Liver (tissue), 3 donors: ENCODE measurements at regions not wholly inside any gene's neighbourhood (a gene's known extent, or its start where the extent isn't known, plus 50 kb on each side); places are given as distances from the start of the nearest gene placed in this dataset.

Source experiments
- ATF3 ChIP-seq: IDR thresholded peaks from 2 replicates; pipeline ENCODE4 v1.6.1; 2016; ENCODE audit warnings: antibody characterized with exemption
- EGR1 ChIP-seq, 2 donors: IDR thresholded peaks; 2 replicates each; pipeline ENCODE4 v1.6.1; 2016 to 2018; ENCODE audit warnings: antibody characterized with exemption in 2 of 2, low read depth in 2 of 2
- GABPA ChIP-seq, 2 donors: IDR thresholded peaks in 1 of 2; conservative IDR thresholded peaks in 1 of 2; 2 replicates each; pipeline ENCODE4 v1.6.1; 2016; ENCODE audit warnings: antibody characterized with exemption in 2 of 2, mild to moderate bottlenecking in 1 of 2, moderate library complexity in 1 of 2
- JUND ChIP-seq, 2 donors: IDR thresholded peaks; 2 replicates each; pipeline ENCODE4 v1.6.1; 2016; ENCODE audit warnings: antibody characterized with exemption in 2 of 2
- MAX ChIP-seq: IDR thresholded peaks from 2 replicates; pipeline ENCODE4 v1.6.1; 2016; ENCODE audit warnings: antibody characterized with exemption
- SP1 ChIP-seq: IDR thresholded peaks from 2 replicates; pipeline ENCODE4 v1.6.1; 2018; ENCODE audit warnings: antibody characterized with exemption, mild to moderate bottlenecking
- YY1 ChIP-seq: IDR thresholded peaks from 2 replicates; pipeline ENCODE4 v1.6.1; 2016; ENCODE audit warnings: antibody characterized with exemption, mild to moderate bottlenecking
- TF ChIP-seq, protein P1 (sequence below): fragments of 150-350 bp; IDR thresholded peaks from 2 replicates; pipeline ENCODE4 v1.5.1; 2017; ENCODE audit warnings: improper control_type of control experiment, low read depth, low read length; ENCODE audit not compliant: missing input control
- TF ChIP-seq, protein P2 (sequence below): IDR thresholded peaks from 2 replicates; pipeline ENCODE4 v1.6.1; 2016; ENCODE audit warnings: antibody characterized with exemption, mild to moderate bottlenecking
- donor health status: healthy.
- donor health status: healthy.

GRCh38 chr14:98489115-98489514, 782.9 kb downstream of the BCL11B start:
- TF ChIP-seq, protein P1, sequence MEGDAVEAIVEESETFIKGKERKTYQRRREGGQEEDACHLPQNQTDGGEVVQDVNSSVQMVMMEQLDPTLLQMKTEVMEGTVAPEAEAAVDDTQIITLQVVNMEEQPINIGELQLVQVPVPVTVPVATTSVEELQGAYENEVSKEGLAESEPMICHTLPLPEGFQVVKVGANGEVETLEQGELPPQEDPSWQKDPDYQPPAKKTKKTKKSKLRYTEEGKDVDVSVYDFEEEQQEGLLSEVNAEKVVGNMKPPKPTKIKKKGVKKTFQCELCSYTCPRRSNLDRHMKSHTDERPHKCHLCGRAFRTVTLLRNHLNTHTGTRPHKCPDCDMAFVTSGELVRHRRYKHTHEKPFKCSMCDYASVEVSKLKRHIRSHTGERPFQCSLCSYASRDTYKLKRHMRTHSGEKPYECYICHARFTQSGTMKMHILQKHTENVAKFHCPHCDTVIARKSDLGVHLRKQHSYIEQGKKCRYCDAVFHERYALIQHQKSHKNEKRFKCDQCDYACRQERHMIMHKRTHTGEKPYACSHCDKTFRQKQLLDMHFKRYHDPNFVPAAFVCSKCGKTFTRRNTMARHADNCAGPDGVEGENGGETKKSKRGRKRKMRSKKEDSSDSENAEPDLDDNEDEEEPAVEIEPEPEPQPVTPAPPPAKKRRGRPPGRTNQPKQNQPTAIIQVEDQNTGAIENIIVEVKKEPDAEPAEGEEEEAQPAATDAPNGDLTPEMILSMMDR: no peak
- TF ChIP-seq GABPA (IDR thresholded peaks at IDR 0.05 in 1 of 2, conservative IDR thresholded peaks at IDR 0.05 in 1 of 2) (no peak), EGR1 (IDR thresholded peaks at IDR 0.05; ENCODE audit: low read depth in 2 of 2) (no peak), JUND (IDR thresholded peaks at IDR 0.05) (no peak), ATF3 (no peak), SP1 (no peak), YY1 (no peak), MAX (no peak)
- TF ChIP-seq, protein P2, sequence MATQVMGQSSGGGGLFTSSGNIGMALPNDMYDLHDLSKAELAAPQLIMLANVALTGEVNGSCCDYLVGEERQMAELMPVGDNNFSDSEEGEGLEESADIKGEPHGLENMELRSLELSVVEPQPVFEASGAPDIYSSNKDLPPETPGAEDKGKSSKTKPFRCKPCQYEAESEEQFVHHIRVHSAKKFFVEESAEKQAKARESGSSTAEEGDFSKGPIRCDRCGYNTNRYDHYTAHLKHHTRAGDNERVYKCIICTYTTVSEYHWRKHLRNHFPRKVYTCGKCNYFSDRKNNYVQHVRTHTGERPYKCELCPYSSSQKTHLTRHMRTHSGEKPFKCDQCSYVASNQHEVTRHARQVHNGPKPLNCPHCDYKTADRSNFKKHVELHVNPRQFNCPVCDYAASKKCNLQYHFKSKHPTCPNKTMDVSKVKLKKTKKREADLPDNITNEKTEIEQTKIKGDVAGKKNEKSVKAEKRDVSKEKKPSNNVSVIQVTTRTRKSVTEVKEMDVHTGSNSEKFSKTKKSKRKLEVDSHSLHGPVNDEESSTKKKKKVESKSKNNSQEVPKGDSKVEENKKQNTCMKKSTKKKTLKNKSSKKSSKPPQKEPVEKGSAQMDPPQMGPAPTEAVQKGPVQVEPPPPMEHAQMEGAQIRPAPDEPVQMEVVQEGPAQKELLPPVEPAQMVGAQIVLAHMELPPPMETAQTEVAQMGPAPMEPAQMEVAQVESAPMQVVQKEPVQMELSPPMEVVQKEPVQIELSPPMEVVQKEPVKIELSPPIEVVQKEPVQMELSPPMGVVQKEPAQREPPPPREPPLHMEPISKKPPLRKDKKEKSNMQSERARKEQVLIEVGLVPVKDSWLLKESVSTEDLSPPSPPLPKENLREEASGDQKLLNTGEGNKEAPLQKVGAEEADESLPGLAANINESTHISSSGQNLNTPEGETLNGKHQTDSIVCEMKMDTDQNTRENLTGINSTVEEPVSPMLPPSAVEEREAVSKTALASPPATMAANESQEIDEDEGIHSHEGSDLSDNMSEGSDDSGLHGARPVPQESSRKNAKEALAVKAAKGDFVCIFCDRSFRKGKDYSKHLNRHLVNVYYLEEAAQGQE: no peak
